Inferior parietal cortex (tissue), 1 donor: ENCODE measurements at regions not wholly inside any gene's neighbourhood (a gene's known extent, or its start where the extent isn't known, plus 50 kb on each side); places are given as distances from the start of the nearest gene placed in this dataset.
"Not testable (repeated sequence)": the region's sequence is repeated elsewhere in the genome, so short reads cannot be mapped to it uniquely, and the experiment has no call there.

ENCODE experiments used
- DNase-seq: peaks from one replicate; pipeline ENCODE4 v3.0.0-alpha.2; 2016; ENCODE audit errors: extremely low spot score

GRCh38 chr4:114087596-114088230 lies 108.3 kb upstream of the ARSJ start:
- peak; percentile 22 for DNase-seq

DNA sequence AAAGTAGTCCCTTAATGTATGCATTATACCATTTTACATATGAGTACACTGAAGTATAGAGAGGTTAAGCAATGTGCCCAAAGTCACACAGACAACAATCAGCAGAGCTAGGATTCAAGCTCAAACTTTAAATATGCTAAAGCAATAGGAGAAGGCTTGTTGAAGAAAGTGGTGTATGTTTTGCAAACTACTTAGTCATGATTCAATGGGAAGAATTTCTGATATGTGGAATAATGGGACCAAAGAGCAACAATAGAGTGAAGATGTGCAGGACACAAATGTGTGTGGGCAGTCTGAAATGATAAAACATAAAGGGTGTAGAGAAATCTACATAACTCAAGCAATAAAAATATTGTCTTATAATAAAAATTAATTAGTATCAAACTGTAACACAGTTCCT lies 109.0 kb upstream of the ARSJ start:
- DNase-seq, result no peak

- DNase-seq, result no peak
Observed at GRCh38 chr4:114091546-114091945, 112.1 kb upstream of the ARSJ start.

- no peak for DNase-seq
Observed at GRCh38 chr4:114093221-114093715, 113.8 kb upstream of the ARSJ start.

GRCh38 chr4:114100288-114101031 lies 121.0 kb upstream of the ARSJ start:
- DNase-seq, result no peak

GRCh38 chr4:114103908-114104307 lies 124.5 kb upstream of the ARSJ start:
- no peak for DNase-seq

- DNase-seq, result peak; percentile 24
Observed at GRCh38 chr4:114108869-114109268, 129.4 kb upstream of the ARSJ start.

GRCh38 chr4:114109776-114110175 lies 130.3 kb upstream of the ARSJ start:
- no peak for DNase-seq

DNA sequence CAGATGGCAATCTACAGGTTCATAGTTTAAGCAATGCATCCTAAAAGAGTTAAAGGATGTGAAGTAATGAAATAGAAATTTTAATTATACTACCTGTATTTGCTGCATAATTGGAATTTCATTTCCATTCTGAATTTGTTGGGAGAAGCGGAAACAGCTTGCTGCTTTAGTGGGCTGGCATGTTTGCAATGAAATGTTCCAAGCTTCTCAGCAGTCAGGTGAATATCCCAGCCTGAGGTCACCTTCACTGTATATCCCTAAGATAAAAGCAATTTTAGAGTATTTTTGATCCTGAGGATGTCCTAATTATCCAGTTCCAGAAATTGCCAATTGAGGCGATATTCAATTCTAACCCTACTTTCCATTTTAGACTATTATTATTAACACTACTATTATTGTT lies 136.1 kb upstream of the ARSJ start:
- no peak for DNase-seq

GRCh38 chr4:114116861-114117260 lies 137.4 kb upstream of the ARSJ start:
- no peak for DNase-seq

DNA sequence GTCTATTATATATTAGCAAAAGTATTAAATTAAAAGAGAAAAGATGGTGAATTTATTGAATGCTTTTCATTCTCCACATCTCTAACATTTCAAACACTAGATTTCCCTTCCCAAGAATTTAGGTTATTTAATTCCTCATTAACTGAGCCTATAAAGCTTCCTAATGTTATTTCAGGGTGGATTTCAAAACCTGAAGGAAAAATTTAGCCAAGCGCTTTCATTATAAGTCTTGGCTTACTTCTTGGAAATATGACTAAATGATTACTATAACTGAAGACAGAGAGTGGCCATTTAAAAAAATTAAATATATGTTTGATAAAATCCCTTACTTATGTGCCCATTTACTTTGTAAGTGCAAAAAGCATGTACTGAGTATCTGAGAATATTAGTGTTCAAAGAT lies 141.8 kb upstream of the ARSJ start:
- DNase-seq, result no peak

DNA sequence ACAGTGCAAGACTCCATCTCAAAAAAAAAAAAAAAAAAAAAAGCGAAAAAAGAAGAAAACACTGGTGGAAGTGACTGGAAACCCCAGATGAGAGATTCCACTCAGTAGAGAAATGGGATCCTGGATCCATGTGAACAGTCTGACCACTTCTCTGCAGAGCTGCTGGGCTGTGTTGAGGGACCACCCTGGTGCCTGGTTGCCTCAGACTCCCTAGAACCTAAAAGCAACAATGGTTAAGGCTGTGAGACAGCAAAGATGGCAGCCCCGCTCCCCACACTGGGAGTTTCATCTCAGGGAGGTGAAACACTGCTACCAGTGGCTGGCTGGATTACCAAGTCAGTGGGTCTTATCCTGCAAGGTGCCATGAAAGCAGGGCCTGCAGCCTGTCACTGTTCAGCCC lies 152.8 kb upstream of the ARSJ start:
- DNase-seq, result no peak

DNA sequence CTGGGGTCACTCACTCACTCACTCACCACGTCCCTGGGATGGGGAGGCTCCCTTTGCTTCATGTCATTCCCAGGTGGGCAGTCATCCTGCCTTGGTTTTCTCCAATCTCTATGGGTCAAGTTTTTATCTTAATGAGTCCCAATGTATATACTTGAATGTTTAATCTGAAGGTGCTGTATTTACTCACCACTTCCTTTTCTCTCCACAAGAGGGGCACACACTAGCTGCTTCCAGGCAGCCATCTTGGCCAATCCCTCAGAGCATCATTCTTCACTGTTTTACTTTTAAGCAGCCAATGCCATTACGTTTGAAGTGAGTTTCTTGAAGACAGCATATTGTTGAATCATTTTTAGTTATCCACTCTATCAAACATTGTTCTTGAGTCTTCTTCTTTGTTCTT lies 153.4 kb upstream of the ARSJ start:
- no peak for DNase-seq

DNA sequence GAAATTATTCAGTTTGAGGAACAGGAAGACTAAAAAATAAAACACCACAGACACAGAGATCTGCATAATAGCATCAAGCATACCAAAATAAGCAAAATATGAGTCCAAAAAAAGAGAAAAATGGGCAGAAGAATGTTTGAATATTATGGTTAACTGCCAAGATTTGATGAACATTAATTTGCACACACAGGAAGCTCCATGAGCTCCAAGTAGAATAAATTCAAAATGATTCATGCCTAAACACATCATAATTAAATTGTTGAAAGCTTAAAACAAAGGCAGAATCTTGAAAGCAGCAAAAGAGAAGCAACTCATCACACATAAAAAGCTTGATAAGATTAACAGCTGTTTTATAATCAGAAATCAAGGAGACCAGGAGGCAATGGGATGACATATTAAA lies 156.6 kb upstream of the ARSJ start:
- DNase-seq, result no peak

- DNase-seq, result no peak
Observed at GRCh38 chr4:114137984-114138383, 158.5 kb upstream of the ARSJ start.

- DNase-seq, result no peak
Observed at GRCh38 chr4:114146947-114147618, 167.6 kb upstream of the ARSJ start.

DNA sequence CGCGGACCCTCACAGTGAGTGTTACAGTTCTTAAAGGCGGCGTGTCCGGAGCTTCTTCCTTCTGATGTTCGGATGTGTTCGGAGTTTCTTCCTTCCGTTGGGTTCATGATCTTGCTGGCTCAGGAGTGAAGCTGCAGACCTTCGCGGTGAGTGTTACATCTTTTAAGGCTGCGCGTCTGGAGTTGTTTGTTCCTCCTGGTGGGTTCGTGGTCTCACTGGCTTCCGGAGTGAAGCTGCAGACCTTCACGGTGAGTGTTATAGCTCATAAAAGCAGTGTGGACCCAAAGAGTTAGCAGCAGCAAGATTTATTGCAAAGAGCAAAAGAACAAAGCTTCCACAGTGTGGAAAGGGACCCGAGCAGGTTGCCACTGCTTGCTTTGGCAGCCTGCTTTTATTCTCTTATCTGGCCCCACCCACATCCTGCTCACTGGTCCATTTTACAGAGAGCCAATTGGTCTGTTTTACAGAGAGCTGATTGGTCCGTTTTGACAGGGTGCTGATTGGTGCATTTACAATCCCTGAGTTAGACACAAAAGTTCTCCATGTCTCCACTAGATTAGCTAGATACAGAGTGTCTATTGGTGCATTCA lies 168.3 kb upstream of the ARSJ start:
- DNase-seq, result not testable (repeated sequence)

- not testable (repeated sequence) for DNase-seq
Observed at GRCh38 chr4:114148372-114149070, 169.1 kb upstream of the ARSJ start.

DNA sequence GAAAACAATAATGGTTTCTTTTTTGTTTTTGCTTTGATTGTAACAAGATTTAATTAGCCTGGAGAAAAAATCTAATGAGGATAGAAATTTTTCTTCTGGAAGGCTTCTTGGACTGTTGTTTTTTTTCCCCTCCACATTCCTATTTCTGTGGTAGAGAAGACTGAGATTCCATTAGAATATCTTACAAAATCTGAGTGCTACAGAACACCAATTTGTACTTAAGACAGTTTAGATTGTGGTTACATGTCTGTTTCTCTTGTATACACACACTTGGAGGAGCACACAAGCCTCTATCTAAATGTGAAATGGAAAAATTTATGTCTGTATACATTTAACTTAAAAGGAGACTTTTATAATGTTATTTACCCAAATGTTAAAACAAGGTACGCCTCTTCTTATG lies 176.9 kb upstream of the ARSJ start:
- DNase-seq, result no peak

DNA sequence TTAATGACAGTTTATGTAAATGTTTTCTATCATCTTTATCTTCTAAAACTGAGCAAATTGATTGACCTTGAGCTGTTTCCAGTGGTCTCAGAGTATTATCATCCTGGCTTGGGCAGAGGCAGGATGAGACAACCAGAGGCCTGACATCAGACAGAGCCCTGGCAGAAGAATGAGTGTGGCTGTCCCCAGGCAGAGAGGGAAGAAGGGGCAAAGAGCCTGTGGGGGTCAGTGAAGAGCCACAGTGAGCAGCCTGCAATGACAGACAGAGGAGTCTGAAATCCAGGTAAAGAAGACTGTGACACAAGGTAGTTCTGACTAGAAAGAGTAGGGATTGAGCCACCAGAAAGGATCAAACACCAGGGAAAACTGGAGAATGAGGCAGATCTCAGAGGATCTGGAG lies 182.4 kb upstream of the ARSJ start:
- DNase-seq, result no peak

GRCh38 chr4:114163051-114163450 lies 183.6 kb upstream of the ARSJ start:
- DNase-seq, result no peak

- no peak for DNase-seq
Observed at GRCh38 chr4:114173968-114174367, 194.5 kb upstream of the ARSJ start.
